ENCODE measurements at regions not wholly inside any gene's neighbourhood (a gene's known extent, or its start where the extent isn't known, plus 50 kb on each side); places are given as distances from the start of the nearest gene placed in this dataset.

DNA sequence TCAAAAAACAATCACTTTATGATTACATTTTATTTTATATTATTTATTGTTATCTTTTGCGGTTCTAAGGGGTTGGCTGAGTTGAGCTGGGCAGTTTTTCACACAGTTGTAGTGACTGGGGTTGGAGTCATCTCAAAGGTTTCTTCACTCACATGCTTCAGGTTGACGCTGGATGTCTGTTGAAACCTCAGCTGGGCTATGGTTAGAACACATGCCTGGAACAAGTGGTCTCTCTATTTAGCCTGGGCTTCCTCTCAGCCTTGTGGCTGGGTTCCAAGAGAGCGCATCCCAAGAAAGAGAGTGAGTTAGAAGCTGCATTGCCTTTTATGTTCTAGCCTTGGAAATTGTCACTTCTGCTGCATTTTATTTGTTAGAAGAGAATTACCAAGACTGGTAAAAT lies 87.4 kb downstream of the CBLL2 start:
- no peaks in the 10 kb centered on the region for H3K36me3 ChIP-seq
- no peaks in the 10 kb centered on the region for H3K9me3 ChIP-seq (ENCODE audit: severe bottlenecking)
- H3K4me3 ChIP-seq (ENCODE audit: low read depth, low read length) = no peak overlapping the region
- H3K27me3 ChIP-seq (ENCODE audit: insufficient read depth, low read depth, severe bottlenecking) = peaks cover 4% of the 10 kb centered on the region
- TF ChIP-seq, protein P1, sequence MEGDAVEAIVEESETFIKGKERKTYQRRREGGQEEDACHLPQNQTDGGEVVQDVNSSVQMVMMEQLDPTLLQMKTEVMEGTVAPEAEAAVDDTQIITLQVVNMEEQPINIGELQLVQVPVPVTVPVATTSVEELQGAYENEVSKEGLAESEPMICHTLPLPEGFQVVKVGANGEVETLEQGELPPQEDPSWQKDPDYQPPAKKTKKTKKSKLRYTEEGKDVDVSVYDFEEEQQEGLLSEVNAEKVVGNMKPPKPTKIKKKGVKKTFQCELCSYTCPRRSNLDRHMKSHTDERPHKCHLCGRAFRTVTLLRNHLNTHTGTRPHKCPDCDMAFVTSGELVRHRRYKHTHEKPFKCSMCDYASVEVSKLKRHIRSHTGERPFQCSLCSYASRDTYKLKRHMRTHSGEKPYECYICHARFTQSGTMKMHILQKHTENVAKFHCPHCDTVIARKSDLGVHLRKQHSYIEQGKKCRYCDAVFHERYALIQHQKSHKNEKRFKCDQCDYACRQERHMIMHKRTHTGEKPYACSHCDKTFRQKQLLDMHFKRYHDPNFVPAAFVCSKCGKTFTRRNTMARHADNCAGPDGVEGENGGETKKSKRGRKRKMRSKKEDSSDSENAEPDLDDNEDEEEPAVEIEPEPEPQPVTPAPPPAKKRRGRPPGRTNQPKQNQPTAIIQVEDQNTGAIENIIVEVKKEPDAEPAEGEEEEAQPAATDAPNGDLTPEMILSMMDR (IDR thresholded peaks at IDR 0.05; ENCODE audit: low read depth, low read length) = no peak
- DNase-seq = no peak
- H3K27ac ChIP-seq = no peak overlapping the region

DNA sequence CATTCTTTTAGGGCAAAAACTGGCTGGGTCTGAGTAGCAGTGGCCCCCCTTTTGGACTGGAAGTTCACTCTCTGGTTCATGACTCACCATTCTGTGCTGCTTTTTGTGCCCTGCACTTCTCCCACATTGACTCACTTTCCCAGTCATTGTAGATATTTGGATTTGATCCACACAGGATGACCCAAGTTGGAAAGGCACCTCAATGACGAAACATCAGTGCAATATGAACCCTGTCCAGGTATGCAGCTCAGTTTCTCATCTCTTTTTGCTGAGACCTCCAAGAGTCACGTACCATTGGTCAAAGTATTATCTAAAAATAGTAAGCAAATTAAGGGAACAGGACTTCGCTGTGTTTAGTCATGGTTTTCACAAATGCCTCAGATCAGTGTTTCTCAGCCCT lies 92.7 kb downstream of the CBLL2 start:
- no peak overlapping the region for H3K27ac ChIP-seq
- no peak overlapping the region for H3K4me3 ChIP-seq (ENCODE audit: low read depth, low read length)
- H3K27me3 ChIP-seq (ENCODE audit: insufficient read depth, low read depth, severe bottlenecking) = no peaks in the 10 kb centered on the region
- H3K36me3 ChIP-seq = no peaks in the 10 kb centered on the region
- TF ChIP-seq, protein P1 (IDR thresholded peaks at IDR 0.05; ENCODE audit: low read depth, low read length) = no peak
- DNase-seq = no peak
- H3K9me3 ChIP-seq (ENCODE audit: severe bottlenecking) = no peaks in the 10 kb centered on the region

DNA sequence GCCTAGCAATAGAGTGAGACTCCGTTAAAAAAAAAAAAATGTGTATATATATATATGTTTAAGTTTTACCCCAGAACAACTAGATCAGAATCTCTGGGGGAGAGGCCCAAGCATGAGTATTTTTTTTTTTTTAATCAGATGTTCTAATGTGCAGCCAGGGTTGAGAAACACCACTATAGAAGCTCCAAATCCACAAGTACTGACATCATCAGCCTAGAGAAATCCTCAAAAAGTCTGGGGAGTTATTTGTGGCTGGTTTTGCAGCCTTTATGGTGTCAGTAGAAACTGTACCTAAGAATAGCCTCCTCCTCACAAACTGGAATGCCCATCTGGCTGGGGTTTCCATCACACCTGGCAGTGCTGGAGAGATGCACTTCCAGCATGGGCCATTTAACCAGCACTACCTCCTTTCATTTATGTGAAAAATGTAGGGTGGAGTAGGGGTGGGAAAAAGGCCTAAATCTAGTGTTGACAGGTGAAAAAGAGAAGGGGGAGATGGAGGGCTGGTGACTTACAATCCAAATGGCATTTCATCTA lies 93.5 kb downstream of the CBLL2 start:
- Histone ChIP-seq H3K36me3 (no peaks in the 10 kb centered on the region), H3K4me3 (ENCODE audit: low read depth, low read length) (no peak overlapping the region), H3K27me3 (ENCODE audit: insufficient read depth, low read depth, severe bottlenecking) (no peaks in the 10 kb centered on the region), H3K27ac (no peak overlapping the region), H3K9me3 (ENCODE audit: severe bottlenecking) (no peaks in the 10 kb centered on the region)
- no peak for DNase-seq
- TF ChIP-seq, protein P1 (IDR thresholded peaks at IDR 0.05; ENCODE audit: low read depth, low read length) = no peak

DNA sequence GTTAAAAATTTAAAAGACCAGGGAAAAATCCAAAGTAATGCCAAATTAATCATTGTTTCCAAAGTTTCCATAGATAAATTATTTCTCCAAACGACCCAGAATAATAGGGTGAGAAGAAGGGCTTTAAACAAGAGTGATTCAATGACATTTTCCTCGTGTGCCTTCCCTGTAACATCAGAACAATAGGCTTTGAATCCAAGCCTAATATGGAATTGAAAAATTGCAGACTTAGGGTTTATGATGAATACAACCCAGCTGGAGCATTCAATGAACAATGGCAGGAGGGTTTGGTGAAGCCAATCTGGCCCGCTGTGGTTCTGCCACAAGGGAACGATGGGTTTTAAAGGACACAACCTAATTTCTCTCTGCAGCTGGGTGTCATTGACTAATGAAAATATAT lies 94.2 kb downstream of the CBLL2 start:
- no peak for DNase-seq
- H3K27ac ChIP-seq = no peak overlapping the region
- H3K4me3 ChIP-seq (ENCODE audit: low read depth, low read length) = no peak overlapping the region
- no peaks in the 10 kb centered on the region for H3K36me3 ChIP-seq
- no peaks in the 10 kb centered on the region for H3K27me3 ChIP-seq (ENCODE audit: insufficient read depth, low read depth, severe bottlenecking)
- H3K9me3 ChIP-seq (ENCODE audit: severe bottlenecking) = no peaks in the 10 kb centered on the region
- TF ChIP-seq, protein P1 (IDR thresholded peaks at IDR 0.05; ENCODE audit: low read depth, low read length) = no peak

DNA sequence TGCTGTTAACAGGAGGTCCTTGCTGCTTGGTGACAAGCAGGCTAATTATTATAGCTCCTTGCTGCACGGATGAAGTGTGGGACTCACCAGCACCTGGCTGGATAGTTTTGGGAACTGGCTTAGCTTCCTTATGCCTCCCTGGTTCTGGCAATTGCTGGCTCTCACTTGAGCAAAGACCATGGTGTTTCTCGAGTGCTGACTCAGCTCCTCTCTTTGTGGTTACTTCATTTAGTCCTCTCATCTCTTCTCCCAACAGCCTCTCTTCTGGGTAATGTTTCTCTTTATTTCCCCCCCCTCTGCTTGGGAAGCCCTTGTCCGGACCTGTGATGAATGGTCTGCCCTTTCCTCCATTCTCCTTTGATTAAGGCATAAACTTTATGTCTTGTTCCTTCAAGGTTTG lies 100.4 kb downstream of the CBLL2 start:
- no peaks in the 10 kb centered on the region for H3K9me3 ChIP-seq (ENCODE audit: severe bottlenecking)
- no peaks in the 10 kb centered on the region for H3K36me3 ChIP-seq
- H3K4me3 ChIP-seq (ENCODE audit: low read depth, low read length) = no peak overlapping the region
- TF ChIP-seq, protein P1 (IDR thresholded peaks at IDR 0.05; ENCODE audit: low read depth, low read length) = no peak
- no peak for DNase-seq
- H3K27ac ChIP-seq = no peak overlapping the region
- no peaks in the 10 kb centered on the region for H3K27me3 ChIP-seq (ENCODE audit: insufficient read depth, low read depth, severe bottlenecking)

DNA sequence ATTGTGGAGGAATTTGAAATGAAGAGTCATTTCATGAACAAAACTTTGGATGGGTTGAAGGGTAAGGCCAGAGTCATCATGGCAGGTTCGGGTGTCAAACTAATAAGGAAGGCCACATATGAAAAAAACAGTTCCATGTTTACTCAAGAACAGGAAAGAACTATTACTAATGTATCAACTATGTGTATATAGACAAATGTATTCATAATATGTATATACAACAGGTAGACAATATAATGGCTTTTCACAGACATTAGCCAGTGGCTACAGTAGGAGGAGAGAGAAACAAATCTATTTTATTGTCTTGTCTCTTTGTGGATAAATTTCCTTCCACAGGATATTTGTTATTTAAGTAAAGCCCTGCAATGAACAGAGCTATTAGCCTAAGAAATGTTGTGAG lies 101.1 kb downstream of the CBLL2 start:
- TF ChIP-seq, protein P1 (IDR thresholded peaks at IDR 0.05; ENCODE audit: low read depth, low read length) = no peak
- no peak overlapping the region for H3K4me3 ChIP-seq (ENCODE audit: low read depth, low read length)

More for the DNA sequence above, 101.1 kb downstream of the CBLL2 start:
- Histone ChIP-seq H3K27me3 (ENCODE audit: insufficient read depth, low read depth, severe bottlenecking) (no peaks in the 10 kb centered on the region), H3K36me3 (no peaks in the 10 kb centered on the region), H3K9me3 (ENCODE audit: severe bottlenecking) (no peaks in the 10 kb centered on the region), H3K27ac (no peak overlapping the region)
- DNase-seq = no peak

All from WERI-Rb-1 (cell line).